Fibroblast of skin of left quadriceps (primary cell): ENCODE measurements at regions not wholly inside any gene's neighbourhood (a gene's known extent, or its start where the extent isn't known, plus 50 kb on each side); places are given as distances from the start of the nearest gene placed in this dataset.
"Not testable (repeated sequence)": the region's sequence is repeated elsewhere in the genome, so short reads cannot be mapped to it uniquely, and the experiment has no call there.

ENCODE experiments used
- DNase-seq, 2 experiments: peaks; one replicate each; pipeline ENCODE4 v3.0.0-alpha.2; 2013; ENCODE audit warnings: low read depth in 2 of 2

DNA sequence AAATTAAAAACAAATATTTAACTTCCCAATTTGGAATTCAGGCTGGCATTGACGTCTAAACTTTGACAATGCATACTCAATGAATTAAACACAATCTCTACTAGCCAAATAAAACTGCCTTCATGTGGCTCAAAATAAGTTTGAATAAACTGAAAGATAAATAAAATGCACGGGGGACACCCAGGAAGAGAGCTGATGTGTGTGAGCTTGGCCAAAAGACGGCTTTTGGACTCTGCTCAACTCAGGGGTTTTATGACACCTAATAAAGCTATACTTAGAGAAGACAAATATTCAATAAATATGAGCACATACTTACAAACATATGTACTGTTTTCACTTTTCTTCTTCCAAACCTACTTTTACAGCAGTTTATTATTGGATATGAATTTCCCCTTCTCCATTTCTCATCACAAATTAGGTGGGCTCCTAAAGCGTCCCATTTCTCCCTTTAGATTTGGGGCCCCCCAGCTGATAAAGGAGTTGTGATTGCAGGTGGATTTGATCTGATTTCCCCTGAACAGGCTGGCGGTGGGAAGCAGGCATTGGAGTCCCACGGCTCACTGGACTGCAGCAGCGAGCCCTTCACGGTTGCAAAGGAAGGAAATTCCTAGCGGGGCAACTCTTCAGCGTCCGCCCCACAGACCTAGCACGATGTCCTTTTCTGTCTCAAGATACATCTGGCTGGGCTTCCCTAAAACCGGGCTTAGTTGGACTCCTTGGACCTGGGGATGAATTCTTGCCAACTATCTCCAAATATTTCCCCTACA, 79.6 kb downstream of the INSIG1 start:
- no peak for DNase-seq

DNA sequence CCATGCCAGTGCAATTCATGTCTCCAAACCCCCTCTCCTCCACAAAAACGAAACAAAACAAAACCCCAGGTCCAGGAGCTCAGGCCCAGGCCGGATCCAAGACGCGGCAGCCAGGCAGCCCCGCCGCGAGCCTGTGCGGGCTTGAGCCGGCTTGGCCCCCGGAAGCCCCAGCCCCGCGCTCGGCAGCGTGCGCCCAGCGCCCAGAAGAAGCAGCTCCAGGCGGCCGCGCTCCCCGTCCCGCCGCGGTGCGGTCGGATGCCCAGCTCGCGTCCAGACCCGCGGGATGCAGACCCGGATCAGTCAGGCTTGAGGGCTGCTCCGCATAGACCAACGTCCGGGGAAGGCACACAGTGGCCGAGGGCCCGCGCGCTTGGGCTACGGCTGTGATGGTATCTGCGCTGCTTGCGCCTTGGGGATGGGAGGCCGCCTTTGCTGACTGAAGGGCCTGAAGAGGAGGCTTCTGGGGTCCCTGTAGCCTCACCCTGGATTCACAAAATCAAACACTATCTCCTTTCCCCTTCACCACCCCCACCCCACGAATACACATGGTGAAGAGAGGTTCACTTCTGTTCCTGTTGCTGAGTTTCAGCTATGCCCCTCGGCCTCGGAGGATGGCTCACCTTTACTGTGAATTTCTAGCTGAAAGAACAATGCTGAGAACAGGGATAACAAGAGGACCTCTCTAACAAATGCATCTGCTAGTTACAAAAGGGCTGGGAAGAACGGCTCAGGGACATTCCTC, 79.9 kb upstream of the EN2 start:
- no peak for DNase-seq

- DNase-seq = no peak
These were observed 79.4 kb upstream of the EN2 start for GRCh38 chr7:155378580-155378934.

DNA sequence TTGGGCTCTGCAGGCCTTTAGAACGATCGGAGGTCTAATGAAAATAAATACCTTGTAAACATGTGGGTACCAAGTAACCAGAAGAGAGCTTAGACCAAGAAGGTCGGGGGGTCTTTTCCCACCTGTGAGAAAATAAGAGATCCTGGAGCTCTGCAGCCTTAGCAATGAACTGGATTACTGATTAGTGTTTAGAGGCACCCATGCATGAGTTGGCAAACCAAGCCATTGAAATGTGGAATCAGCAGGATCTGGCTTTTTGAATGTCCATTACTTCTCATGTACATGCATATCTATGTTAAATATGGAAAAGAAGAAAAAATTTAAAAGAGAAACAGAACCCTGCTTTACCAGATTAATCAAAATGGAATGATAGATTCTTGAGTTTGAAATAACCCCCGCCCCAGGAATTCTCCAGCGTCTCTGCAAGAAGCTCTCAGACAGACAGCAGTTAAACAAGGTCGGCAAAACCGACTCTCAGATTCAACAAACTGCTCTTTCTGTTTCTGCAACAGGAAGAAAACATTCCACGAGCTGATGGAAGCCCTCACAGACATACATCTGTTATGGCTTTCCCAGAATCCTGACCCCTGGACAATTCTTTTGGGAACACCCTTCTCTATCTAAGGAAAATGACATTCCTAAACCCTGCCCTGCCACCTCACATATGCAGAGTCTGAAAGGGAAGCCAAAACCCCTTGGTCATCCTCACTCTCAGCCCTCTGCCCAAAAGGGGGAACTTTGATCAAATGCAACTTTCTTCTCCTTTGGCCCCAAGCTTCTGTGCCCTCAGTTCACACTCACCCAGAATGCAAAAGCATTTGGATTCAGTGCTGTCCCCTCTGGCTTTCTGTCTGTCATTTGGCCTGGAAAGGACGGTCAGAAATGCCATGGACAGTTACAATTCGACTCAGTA, 78.7 kb upstream of the EN2 start:
- DNase-seq = no peak

- peak; percentile 11 to 24 for DNase-seq
These were observed 77.6 kb upstream of the EN2 start for GRCh38 chr7:155380221-155380861.

DNA sequence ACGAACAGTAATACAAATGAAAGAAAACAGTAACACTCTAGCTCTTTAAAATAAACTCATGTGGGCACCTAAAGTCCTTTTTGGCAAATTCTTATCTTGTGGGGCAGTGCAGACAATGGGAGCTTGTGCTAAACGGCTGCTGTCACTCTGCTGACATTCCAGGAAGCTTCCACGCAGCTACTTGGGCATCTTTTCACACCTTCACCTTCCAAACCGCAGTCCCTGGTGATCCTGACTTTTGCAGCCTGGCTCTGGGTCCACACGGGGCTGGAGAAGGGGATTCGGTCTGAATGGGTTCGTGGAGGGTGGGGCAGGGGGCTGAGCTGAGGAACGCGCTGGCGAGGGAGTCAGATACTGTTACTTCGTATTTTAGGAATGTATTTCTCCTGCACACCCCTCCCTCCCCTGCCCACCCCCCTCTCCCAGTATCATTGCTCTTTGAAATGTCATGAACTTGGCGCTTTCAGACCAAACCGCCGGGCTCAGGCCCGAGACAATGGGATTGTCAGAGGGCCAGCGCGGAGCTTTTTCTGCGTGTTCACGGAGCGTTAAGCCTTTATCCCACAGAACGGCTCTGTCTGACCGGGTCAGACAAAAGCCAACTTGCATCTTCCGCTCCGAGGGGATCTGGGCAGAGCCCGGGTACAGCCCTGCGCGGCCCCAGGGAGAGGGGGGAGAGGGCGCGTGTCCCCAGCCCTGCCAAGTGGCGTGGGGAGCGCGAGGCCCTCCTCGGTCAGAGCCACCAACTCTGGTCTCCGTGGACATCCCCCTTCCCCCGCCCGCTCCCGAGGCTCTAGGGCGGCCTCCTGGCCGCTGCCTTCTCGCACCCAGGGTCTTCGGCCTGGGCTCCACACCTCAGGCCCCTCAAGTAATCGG, 76.7 kb upstream of the EN2 start:
- no peak for DNase-seq

- no peak for DNase-seq
These were observed 75.8 kb upstream of the EN2 start for GRCh38 chr7:155381852-155382801.

- no peak for DNase-seq
These were observed 75.1 kb upstream of the EN2 start for GRCh38 chr7:155382802-155383171.

GRCh38 chr7:155383756-155384491, 74.0 kb upstream of the EN2 start:
- no peak for DNase-seq

DNA sequence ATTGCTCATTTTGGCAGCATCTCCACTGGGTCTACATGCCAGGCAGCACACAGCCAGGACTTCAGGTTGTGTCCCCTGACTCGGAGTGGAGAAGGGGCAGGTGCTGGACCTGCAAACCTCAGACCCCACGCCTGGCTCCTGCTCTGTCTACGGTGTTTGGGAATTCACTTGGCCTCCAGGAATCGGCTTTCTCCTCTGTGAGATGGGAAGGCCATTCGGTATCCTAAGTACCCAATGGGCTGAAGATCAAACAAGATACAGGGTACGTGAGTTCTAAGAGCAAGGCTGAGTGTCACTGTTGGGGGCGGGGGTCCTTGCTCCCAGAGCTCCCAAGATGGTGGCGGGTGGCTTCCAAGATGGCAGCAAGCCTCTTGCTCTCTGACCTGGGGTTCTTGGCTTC, 73.2 kb upstream of the EN2 start:
- DNase-seq = no peak

DNA sequence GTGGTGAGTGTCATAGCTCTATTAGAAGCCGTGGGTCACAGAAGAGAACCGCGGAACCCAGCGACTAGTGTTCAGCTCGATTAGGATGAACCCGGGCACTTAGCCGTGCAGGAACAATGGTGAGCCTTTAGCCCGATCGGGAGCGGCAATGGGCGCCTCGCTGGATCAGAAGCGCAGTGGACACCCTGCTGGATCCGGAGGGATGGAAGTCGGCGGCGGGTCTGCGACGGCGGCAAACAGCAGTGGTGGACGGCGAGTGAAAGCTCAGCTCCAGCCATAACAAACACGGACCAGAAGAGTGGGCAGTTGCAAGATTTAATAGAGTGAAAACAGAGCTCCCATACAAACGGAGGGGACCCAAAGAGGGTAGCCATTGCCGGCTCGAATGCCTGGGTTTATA, 72.7 kb upstream of the EN2 start:
- not testable (repeated sequence) for DNase-seq

- no peak for DNase-seq
These were observed 71.3 kb upstream of the EN2 start for GRCh38 chr7:155386608-155387007.

GRCh38 chr7:155387066-155387620, 70.8 kb upstream of the EN2 start:
- no peak for DNase-seq

GRCh38 chr7:155388561-155388960, 69.4 kb upstream of the EN2 start:
- DNase-seq = no peak

- no peak for DNase-seq
These were observed 66.5 kb upstream of the EN2 start for GRCh38 chr7:155391414-155391813.

DNA sequence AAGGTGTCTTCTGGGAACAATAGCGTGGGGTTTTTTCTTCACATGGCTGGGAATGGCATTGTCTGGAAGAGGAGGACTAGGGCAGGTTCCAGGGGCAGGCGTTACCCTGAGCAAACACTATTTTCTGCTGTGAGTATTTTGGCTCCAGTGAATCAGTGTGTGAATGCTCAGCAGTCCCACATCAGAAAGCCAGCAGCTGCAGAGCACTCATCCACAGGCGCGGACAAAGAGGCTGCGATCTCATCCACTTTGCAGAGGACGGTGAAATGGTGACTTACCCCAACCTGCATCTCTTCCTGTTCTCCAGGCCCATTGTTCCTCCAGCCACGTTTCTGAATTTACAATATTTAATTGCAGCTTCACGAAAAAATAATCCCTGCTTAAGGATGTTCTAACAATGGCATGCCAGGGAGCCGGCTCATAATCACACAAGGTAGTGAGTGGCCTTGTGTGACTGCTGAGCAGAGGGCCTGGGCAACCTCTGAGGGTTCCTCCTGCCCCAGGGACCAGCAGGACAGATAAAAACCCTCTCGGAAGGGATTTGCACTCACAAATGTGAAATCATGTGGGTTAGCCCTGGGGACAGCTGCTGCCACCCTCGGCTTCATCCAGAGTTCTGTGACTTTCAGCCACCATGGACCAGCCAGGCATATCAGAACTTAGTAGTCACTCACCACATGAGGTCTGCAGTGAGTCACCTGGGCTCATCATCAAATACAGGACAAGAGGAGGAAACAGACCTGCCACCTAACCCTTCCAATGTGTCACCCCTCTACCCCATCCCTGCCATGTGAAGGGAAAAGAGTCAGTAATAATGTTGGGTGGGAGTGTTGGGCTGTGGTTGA, 65.0 kb upstream of the EN2 start:
- no peak for DNase-seq

GRCh38 chr7:155394413-155394812, 63.5 kb upstream of the EN2 start:
- DNase-seq = no peak
